RPMI7951 (cell line): ENCODE measurements at regions not wholly inside any gene's neighbourhood (a gene's known extent, or its start where the extent isn't known, plus 50 kb on each side); places are given as distances from the start of the nearest gene placed in this dataset.

Experiments
- DNase-seq: peaks from one replicate; pipeline ENCODE4 v3.0.0-alpha.2; 2012; ENCODE audit warnings: low read depth

DNA sequence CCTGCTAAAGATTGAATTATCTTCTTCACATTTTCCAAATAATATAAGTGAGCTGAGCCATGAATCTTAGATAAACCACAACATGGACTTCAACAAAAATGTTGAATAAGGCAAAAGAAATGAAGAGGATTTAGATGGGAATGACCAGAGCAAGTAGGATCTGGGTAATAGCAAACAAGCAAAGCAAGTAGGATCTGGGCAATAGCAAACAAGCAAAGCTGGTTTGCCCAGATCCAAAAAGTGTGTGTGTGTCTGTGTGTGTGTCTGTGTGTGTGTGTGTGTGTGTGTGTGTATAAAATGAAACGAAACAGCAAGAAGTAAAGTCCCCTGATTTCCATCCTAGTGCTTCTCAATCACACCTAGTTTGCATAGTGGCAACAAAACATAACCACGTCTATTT is 549.1 kb downstream of the RERGL start:
- no peak for DNase-seq

- no peak for DNase-seq
These were observed 561.6 kb downstream of the RERGL start for GRCh38 chr12:17528394-17528793.

GRCh38 chr12:17527021-17527420 is 563.0 kb downstream of the RERGL start:
- no peak for DNase-seq

DNA sequence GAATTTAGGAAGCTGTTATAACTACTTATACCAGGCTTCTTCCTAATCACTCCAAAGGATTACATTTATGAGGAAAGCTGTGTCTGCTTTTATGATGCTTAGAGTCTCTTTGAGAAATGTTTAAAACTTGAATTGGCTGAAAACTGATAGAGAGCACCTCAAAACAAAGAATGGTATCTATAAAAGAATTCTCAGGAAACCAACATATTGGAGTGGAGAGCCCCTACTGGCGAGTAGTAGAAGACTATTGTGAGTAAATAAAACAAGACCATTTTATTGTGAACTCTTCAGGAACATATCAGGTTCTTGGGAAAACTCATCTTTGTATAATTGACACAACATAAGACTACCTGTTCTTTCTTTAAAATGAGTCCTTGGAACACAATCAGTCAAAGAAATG is 578.6 kb downstream of the RERGL start:
- no peak for DNase-seq

GRCh38 chr12:17507336-17507735 is 582.7 kb downstream of the RERGL start:
- DNase-seq, result no peak

DNA sequence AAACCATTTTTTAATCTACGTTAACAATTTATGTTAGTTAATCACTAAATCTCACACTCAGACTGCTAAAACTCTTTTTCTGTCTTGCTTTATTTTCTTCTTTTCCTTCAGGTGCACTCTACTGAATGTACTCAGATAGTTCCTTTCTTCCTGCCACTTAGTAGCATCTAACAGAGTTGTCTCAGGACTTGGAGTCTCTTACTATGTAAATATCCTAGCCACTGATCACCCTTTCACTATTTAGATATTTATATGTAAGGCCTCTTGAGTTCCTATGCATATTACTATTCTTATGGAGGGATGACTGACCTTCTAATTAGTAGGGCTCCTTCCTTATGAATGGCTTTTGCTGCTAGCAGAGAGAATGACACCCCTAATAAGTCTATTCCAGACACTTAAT is 586.3 kb downstream of the RERGL start:
- DNase-seq, result no peak

DNA sequence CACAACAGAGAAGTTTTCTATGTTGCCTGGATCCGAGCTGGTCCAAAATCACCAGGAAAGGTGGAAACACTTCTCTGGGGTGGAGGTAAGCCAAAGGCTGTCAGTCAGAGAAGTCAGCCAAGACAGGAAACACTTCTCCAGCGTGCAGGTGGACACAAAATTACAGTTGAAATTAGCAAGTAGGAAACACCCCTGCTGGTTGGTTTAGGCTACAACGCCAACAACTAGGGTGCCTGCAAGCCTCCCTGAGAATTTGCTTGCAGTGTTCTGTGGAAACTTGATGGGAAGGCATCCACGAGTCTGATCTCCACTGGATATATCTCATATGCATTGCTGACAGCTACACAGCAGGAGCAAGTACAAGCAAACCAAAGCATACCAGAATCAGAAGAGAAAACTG is 600.5 kb downstream of the RERGL start:
- DNase-seq, result no peak

- DNase-seq, result no peak
These were observed 610.9 kb downstream of the RERGL start for GRCh38 chr12:17478908-17479673.

DNA sequence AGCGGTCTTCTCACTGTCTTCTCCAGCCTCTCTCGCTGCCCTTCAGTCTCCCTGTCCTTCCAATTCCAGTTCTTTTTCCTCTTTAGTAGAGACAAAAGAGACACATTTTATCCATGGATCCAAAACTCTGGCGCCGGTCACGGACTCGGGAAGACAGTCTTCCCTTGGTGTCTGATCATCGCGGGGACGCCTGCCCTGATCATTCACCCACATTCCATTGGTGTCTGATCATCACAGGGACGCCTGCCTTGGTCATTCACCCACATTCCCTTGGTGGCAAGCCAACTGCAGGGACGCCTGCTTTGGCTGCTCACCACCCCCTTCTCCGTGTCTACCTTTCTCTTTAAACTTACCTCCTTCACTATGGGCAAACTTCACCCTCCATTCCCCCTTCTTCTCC is 619.5 kb downstream of the RERGL start:
- no peak for DNase-seq

- DNase-seq, result no peak
These were observed 630.8 kb downstream of the RERGL start for GRCh38 chr12:17459214-17459613.

- no peak for DNase-seq
These were observed 633.5 kb downstream of the RERGL start for GRCh38 chr12:17456486-17456885.

- DNase-seq, result no peak
These were observed 651.9 kb downstream of the RERGL start for GRCh38 chr12:17438141-17438540.

DNA sequence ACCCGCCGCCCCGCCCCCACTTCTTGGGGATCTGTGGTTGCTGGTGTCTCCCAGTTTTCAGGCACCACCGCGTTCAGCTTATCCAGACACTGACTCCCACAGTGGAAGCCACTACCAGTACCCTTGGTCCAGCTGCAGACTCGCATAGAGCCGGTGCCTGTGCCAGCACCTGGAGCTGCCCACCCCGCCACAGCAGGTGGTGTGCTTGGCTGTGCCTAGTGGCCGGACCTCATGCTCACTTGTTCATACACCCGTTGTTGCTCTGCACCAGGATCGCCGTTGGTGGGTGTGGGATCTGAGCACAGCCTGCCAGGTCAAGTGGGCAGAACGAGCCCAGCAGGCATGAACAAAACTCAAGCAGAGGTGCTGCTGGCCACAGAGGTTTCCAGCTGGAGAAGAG is 673.2 kb downstream of the RERGL start:
- no peak for DNase-seq

DNA sequence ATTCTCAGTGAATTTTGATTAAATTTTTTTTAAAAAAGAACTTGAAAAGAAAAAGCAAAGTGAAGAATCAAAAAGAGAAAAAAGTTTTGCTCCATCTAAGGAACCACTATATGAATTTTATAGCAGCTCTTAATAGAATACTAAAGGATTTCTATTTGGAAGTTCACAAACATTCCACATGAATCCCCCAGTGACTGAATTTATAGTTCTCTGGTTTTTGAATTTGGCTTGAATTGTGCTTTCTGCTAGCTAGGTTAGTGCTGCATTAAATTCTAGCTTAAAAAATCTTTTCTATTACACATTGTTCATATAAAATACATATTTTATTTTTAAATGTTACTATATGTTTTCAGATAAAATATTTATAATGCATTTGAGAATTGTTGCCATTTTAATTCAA is 675.4 kb downstream of the RERGL start:
- no peak for DNase-seq

DNA sequence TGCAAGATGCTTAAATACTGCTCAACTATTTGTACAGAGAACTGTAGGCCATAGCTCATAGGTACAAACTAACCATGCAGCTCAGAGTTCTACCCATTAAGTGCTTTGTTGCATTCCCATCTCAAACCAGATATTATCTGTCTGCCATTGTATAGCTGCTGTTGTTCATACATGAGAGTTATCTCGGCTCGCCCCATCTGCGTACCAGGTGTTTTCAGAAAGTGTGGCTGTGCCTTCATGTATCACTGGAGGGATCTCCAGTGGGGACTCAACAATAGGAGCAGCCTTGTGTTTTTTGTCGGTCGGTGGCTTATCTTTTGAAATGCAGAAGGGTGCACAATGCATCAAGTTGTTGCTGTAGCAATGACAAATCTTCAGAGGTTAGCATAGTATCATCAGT is 678.3 kb downstream of the RERGL start:
- no peak for DNase-seq

DNA sequence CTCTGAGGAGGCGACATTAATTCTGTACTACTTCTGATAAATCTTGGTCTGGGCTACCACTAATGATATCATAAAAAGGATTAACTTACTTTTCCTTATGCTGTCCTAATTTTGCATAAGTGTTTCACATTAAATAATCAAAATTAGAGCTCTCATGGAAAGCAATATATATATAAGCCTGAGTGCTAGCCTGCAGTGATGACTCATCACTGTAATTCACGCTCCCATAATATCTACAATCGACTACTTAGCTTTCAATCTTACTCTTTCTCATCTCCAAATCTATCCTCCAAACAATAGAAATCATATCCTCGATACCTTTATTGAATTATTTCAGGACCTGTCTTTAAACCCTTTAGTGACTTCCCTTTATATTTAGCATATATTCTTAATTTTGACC is 701.3 kb downstream of the RERGL start:
- DNase-seq, result no peak

- DNase-seq, result no peak
These were observed 706.7 kb downstream of the RERGL start for GRCh38 chr12:17383321-17383720.

- no peak for DNase-seq
These were observed 708.8 kb downstream of the RERGL start for GRCh38 chr12:17381211-17381610.

DNA sequence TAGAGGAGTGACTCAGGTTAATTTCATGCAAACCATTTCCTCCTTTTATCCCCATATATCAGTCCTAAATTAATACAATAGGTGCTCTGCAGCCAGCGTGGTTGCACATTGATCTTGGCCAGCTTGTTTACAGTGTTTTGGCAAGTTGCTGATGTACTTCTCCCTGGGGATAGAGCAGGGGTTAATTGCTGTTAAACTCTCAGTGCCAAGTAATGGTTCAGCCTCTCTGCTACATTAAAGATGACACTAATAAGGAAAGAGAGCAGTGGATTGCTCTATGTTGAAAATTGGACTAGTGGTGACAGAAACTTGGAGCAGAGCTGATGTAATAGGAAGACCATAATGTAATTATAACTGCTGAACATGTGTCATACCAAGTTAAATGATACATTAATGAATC is 717.5 kb downstream of the RERGL start:
- no peak for DNase-seq

- DNase-seq, result no peak
These were observed 718.3 kb downstream of the RERGL start for GRCh38 chr12:17371491-17372215.

DNA sequence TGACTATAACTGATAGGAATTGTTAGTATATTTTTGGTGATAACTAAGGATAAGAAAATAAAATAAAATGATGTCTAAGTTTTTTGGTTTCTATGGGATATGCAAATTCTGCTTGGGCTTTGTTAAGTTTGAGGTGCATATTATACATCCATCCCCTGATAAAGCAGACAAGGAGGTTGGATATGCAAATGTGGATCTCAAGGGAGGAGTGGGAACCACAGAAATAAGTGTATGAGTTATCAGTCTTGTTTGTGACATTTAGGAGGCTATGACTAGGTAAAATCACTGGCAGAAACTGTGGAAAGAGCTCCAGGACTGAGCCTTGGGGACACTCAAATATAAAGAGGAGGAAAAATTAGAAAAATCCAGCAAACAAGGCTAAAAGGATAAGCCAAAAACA is 719.4 kb downstream of the RERGL start:
- no peak for DNase-seq

DNA sequence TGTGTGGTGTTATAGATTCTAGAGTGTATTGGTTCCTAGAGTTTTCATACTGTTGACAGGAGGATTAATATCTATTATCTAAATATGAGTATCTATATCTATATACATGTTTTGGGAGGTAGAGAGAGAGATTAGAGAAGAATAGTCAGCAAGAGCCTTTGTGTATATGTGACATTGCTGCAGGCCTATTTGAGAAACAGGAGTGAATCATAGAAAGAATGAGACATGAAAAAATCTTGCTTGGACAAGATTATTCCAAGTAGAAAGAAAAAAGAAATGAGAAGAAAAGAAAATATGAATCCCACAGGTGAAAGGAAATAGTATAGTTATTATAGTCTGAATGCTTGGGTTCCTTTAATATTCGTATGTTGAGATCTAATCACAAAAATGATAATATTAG is 720.4 kb downstream of the RERGL start:
- DNase-seq, result no peak

DNA sequence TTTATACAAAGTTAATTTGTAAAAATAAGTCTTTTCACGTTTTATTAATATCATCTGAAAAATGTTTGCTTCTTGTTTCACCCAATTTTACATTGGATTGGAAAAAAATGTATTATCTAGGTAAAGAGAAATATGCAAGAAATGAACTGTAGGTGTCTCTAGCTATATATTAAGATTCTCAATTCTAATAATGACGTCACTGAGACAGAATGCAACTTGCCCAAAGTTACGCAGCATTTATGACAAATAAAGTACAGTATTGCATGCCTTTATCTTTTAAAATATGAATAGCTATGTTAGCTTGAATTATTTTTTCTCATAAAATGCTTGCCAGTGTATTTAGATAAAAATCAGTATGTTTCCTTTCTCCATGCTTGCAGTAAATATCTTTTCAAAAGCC is 728.8 kb downstream of the RERGL start:
- DNase-seq, result no peak

GRCh38 chr12:17358835-17359234 is 731.2 kb downstream of the RERGL start:
- no peak for DNase-seq
